C4-2B (cell line): ENCODE measurements at regions not wholly inside any gene's neighbourhood (a gene's known extent, or its start where the extent isn't known, plus 50 kb on each side); places are given as distances from the start of the nearest gene placed in this dataset.

Experiments used
- CTCF ChIP-seq: fragments of 450-650 bp; conservative IDR thresholded peaks from 2 replicates; pipeline ENCODE4 v1.5.1; 2017; ENCODE audit warnings: mild to moderate bottlenecking
- ZFX ChIP-seq: fragments of 450-650 bp; IDR thresholded peaks from 2 replicates; pipeline ENCODE4 v1.6.1; 2017

GRCh38 chr16:5463820-5464219, 366.2 kb upstream of the EEF2KMT start:
- no peak for TF ChIP-seq CTCF
- no peak for TF ChIP-seq ZFX
